ENCODE measurements at regions not wholly inside any gene's neighbourhood (a gene's known extent, or its start where the extent isn't known, plus 50 kb on each side); places are given as distances from the start of the nearest gene placed in this dataset.

DNA sequence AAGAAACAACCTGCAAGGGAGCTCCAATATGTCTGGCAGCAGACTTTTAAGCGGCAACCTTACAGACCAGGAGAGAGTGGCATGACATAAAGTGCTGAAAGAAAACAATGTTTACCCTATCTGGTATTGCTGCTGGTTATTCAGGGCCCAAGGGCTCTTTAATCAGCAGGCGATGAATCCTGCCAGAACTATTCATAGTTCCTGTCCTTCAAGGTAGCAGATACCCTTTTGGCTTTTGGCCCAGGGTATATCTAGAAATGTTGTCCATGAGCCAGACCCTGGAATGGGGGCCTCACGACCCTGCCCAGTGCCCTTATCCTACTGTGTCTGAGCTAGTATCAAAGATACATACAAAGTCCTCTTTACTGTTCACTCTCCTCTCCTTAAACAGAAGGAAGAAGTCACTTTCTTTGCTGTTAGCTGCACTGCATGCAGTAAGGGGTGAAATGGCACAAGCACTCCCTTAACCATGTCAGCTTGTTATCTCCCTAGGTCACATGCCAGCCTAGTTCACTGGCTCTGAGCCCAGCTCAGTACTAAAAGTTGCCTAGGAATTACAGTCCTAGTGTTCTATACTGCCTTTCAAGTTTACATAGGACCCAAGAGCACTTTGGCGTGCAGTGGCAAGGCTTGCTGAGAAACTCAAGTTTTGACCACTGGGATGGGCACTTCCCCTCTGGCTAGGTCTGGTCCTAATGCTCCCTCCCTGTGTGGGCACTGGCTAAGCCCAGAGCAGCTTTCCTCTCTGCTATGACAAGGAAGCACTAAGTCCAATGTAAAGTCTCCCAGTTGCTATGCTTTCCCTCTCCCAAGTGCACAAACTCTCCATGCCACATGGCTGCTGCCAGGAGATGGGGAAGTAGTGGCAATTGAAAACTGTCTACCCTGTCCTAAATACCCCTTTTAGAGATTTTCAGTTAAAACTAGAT, 122.0 kb downstream of the HTR1B start:
- Histone ChIP-seq H3K36me3 (ENCODE audit: low read depth) (peaks cover 6% of the 10 kb centered on the region; the same call in 1 of the 2 replicates), H3K27me3 (ENCODE audit: insufficient read depth, poor library complexity, severe bottlenecking) (no peaks in the 10 kb centered on the region), H3K4me1 (ENCODE audit: insufficient read depth, poor library complexity, severe bottlenecking) (no peaks in the 10 kb centered on the region), H3K27ac (ENCODE audit: poor library complexity, severe bottlenecking) (no peak overlapping the region), H3K9me3 (ENCODE audit: severe bottlenecking) (no peaks in the 10 kb centered on the region), H3K4me3 (ENCODE audit: severe bottlenecking) (no peak overlapping the region)
- no peak for DNase-seq (ENCODE audit: low spot score)
- no peak for ATAC-seq (ENCODE audit: low read depth)
- no peak for TF ChIP-seq CTCF (IDR thresholded peaks at IDR 0.05; ENCODE audit: poor library complexity, severe bottlenecking)

DNA sequence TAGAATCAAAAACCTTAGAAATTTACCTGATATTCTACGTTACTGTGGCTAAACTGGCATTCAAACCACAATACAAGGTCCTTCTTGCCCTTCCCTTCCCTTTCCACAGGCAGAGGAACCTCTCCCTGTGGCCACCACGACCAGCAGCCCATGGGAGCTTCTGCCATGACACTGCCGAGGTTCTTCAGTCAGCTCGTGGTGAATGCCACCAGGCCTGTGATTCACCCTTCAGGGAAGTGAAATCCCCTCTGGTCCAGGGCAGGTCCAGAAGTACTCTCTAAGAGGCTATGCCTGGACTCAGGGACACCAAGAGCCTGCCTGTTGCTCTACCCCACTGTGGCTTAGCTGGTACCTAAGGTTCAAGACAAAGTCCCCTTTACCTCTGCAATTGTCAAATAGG, 123.0 kb downstream of the HTR1B start:
- H3K36me3 ChIP-seq (ENCODE audit: low read depth), result no peaks in the 10 kb centered on the region
- H3K4me1 ChIP-seq (ENCODE audit: insufficient read depth, poor library complexity, severe bottlenecking), result no peaks in the 10 kb centered on the region
- H3K9me3 ChIP-seq (ENCODE audit: severe bottlenecking), result peaks cover 3% of the 10 kb centered on the region
- H3K4me3 ChIP-seq (ENCODE audit: severe bottlenecking), result no peak overlapping the region
- no peak overlapping the region for H3K27ac ChIP-seq (ENCODE audit: poor library complexity, severe bottlenecking)
- no peak for DNase-seq (ENCODE audit: low spot score)
- no peak for ATAC-seq (ENCODE audit: low read depth)
- TF ChIP-seq CTCF (IDR thresholded peaks at IDR 0.05; ENCODE audit: poor library complexity, severe bottlenecking), result no peak
- no peaks in the 10 kb centered on the region for H3K27me3 ChIP-seq (ENCODE audit: insufficient read depth, poor library complexity, severe bottlenecking)

- Histone ChIP-seq H3K36me3 (ENCODE audit: low read depth) (no peaks in the 10 kb centered on the region), H3K27me3 (ENCODE audit: insufficient read depth, poor library complexity, severe bottlenecking) (no peaks in the 10 kb centered on the region), H3K9me3 (ENCODE audit: severe bottlenecking) (peaks cover 3% of the 10 kb centered on the region), H3K27ac (ENCODE audit: poor library complexity, severe bottlenecking) (no peak overlapping the region), H3K4me3 (ENCODE audit: severe bottlenecking) (no peak overlapping the region), H3K4me1 (ENCODE audit: insufficient read depth, poor library complexity, severe bottlenecking) (no peaks in the 10 kb centered on the region)
- DNase-seq (ENCODE audit: low spot score) (no peak), ATAC-seq (ENCODE audit: low read depth) (no peak)
- no peak for TF ChIP-seq CTCF (IDR thresholded peaks at IDR 0.05; ENCODE audit: poor library complexity, severe bottlenecking)
Observed at GRCh38 chr6:77339926-77340325, 123.4 kb downstream of the HTR1B start.

DNA sequence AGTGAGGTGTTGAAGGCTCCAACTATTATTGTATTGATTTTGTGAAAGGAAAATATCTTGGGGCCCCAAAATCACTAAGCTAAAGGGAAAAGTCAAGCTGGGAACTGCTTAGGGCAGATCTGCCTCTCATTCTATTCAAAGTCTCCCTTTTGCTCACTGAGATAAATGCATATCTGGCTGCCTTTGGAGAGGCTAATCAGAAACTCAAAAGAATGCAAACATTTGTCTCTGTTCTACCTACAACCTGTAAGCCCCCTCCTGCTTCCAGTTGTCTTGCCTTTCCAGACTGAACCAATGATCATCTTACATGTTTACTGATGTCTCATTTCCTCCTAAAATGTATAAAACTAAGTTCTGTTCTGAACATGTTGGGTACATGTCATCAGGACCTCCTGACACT, 125.9 kb downstream of the HTR1B start:
- Histone ChIP-seq H3K4me1 (ENCODE audit: insufficient read depth, poor library complexity, severe bottlenecking) (no peaks in the 10 kb centered on the region), H3K27me3 (ENCODE audit: insufficient read depth, poor library complexity, severe bottlenecking) (no peaks in the 10 kb centered on the region), H3K27ac (ENCODE audit: poor library complexity, severe bottlenecking) (no peak overlapping the region), H3K4me3 (ENCODE audit: severe bottlenecking) (no peak overlapping the region), H3K36me3 (ENCODE audit: low read depth) (no peaks in the 10 kb centered on the region), H3K9me3 (ENCODE audit: severe bottlenecking) (peaks cover 7% of the 10 kb centered on the region)
- TF ChIP-seq CTCF (IDR thresholded peaks at IDR 0.05; ENCODE audit: poor library complexity, severe bottlenecking), result no peak
- ATAC-seq (ENCODE audit: low read depth), result no peak
- DNase-seq (ENCODE audit: low spot score), result no peak

DNA sequence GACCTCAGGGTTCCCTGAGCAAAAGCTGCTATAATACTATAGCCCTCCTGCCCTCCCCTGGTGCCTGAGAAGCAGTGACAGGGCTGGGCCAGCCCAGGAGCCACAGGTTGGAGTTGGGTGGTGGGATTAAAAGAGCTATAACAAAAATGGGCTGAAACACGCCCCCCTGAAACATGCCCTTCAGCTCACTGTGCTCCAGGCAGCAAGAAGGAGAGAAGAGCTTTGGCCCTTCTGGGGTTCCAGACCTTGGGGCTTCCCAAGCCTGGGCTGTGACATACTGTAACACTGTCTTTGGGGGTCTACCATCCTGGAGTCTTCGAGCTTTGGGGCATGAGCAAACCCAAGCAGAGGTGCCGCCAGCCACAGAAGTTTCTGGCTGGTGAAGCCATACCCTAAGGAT, 129.2 kb downstream of the HTR1B start:
- peaks cover 7% of the 10 kb centered on the region for H3K9me3 ChIP-seq (ENCODE audit: severe bottlenecking)
- H3K4me1 ChIP-seq (ENCODE audit: insufficient read depth, poor library complexity, severe bottlenecking), result no peaks in the 10 kb centered on the region
- no peaks in the 10 kb centered on the region for H3K27me3 ChIP-seq (ENCODE audit: insufficient read depth, poor library complexity, severe bottlenecking)
- no peak for DNase-seq (ENCODE audit: low spot score)
- no peak for TF ChIP-seq CTCF (IDR thresholded peaks at IDR 0.05; ENCODE audit: poor library complexity, severe bottlenecking)
- ATAC-seq (ENCODE audit: low read depth), result no peak
- H3K27ac ChIP-seq (ENCODE audit: poor library complexity, severe bottlenecking), result no peak overlapping the region
- H3K4me3 ChIP-seq (ENCODE audit: severe bottlenecking), result no peak overlapping the region
- no peaks in the 10 kb centered on the region for H3K36me3 ChIP-seq (ENCODE audit: low read depth)

Data from RWPE2 (cell line).